Stimulated activated CD8-positive, alpha-beta memory T cell treated with anti-CD3 and anti-CD28 coated beads, Interleukin-12 subunit alpha, Interleukin-12 subunit beta, amount 100 ng/mL, for 4 hours (primary cell): ENCODE measurements at regions not wholly inside any gene's neighbourhood (a gene's known extent, or its start where the extent isn't known, plus 50 kb on each side); places are given as distances from the start of the nearest gene placed in this dataset.

Experiments
- DNase-seq: peaks from one replicate; pipeline ENCODE4 v3.0.0-alpha.2; 2020; ENCODE audit warnings: low read depth

GRCh38 chr7:3234851-3235250 lies 66.2 kb upstream of the SDK1 start:
- DNase-seq, result no peak

- DNase-seq, result no peak
Measured at GRCh38 chr7:3235322-3235721, 65.7 kb upstream of the SDK1 start.

GRCh38 chr7:3236268-3236667 lies 64.8 kb upstream of the SDK1 start:
- DNase-seq, result no peak

- no peak for DNase-seq
Measured at GRCh38 chr7:3238525-3239210, 62.4 kb upstream of the SDK1 start.

GRCh38 chr7:3239291-3239691 lies 61.8 kb upstream of the SDK1 start:
- no peak for DNase-seq

- no peak for DNase-seq
Measured at GRCh38 chr7:3240826-3241430, 60.1 kb upstream of the SDK1 start.

- no peak for DNase-seq
Measured at GRCh38 chr7:3241686-3242258, 59.3 kb upstream of the SDK1 start.

- DNase-seq, result no peak
Measured at GRCh38 chr7:3242398-3242972, 58.6 kb upstream of the SDK1 start.

GRCh38 chr7:3243256-3243655 lies 57.8 kb upstream of the SDK1 start:
- DNase-seq, result no peak

- no peak for DNase-seq
Measured at GRCh38 chr7:3243680-3244079, 57.4 kb upstream of the SDK1 start.

- DNase-seq, result no peak
Measured at GRCh38 chr7:3244241-3244814, 56.7 kb upstream of the SDK1 start.

GRCh38 chr7:3245077-3245476 lies 56.0 kb upstream of the SDK1 start:
- DNase-seq, result no peak

- DNase-seq, result no peak
Measured at GRCh38 chr7:3245721-3246120, 55.3 kb upstream of the SDK1 start.

GRCh38 chr7:3246127-3246526 lies 54.9 kb upstream of the SDK1 start:
- DNase-seq, result no peak

- DNase-seq, result no peak
Measured at GRCh38 chr7:3246651-3247050, 54.4 kb upstream of the SDK1 start.

GRCh38 chr7:3250725-3251124 lies 50.3 kb upstream of the SDK1 start:
- no peak for DNase-seq
